Iris pigment epithelial cell (primary cell): ENCODE measurements at regions not wholly inside any gene's neighbourhood (a gene's known extent, or its start where the extent isn't known, plus 50 kb on each side); places are given as distances from the start of the nearest gene placed in this dataset.
A peak's percentile ranks its signal among the peaks of the same experiment; 100 is the strongest.
"Not testable (repeated sequence)": the region's sequence is repeated elsewhere in the genome, so short reads cannot be mapped to it uniquely, and the experiment has no call there.

Experiments used
- DNase-seq: peaks from one replicate; pipeline ENCODE4 v3.0.0-alpha.2; 2011; ENCODE audit warnings: low read depth

- DNase-seq = no peak
Measured at GRCh38 chr14:34300330-34300729, 161.7 kb downstream of the SPTSSA start.

DNA sequence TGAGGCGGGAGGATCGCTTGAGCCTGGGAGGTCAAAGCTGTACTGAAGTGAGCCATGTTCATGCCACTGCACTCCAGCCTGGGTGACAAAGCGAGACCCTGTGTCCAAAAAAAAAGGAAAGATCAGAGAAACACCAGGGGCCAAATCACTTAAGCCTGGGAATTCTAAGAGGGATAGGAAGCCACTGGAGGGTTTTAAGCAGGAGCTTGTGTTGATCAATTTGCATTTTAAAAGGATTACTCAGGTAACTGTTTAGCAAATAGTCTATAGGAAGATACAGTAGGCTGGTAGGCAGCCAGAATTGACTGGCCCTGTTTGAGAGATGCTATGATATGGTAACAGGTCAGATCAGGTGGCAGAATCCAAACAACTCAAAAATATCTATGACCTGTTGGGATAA, 162.7 kb downstream of the SPTSSA start:
- no peak for DNase-seq

- DNase-seq = no peak
Measured at GRCh38 chr14:34297786-34298520, 164.1 kb downstream of the SPTSSA start.

DNA sequence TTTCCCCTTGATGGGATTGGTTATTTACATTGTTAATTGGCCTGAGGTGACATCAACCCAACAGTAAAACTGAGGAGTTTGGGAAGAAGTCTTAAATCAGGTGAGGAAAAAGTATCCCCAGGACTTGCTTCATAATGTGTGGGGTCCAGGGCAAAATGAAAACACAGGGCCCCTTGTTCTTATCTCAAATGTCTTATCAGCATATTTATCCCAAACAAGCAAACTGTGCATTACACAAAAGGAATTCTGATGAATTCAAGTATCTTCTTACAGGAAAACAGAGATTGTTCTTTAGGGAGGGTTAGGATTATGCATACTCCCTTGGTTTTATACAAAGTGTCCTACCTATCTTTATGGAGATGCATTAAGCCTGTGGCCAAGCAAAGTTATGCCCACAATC, 178.4 kb downstream of the SPTSSA start:
- DNase-seq = no peak

DNA sequence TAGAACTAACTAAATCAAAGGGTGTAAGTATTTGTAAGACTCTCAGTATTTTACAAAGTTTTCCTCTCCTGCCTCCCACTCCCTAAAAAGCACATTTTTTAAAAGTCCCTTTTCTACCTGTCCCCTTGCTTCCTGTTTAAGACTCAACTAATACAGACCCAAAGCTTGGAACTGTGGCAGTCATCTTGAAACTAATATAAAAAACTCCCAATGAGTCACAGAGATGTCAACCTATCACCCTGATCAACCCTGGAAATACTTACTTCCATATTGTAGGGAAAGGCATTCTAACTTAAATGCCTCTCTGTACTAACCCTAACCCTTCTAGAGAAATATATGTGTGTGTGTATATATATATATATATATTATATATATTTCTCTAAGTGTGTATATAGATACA, 184.8 kb downstream of the SPTSSA start:
- DNase-seq = no peak

DNA sequence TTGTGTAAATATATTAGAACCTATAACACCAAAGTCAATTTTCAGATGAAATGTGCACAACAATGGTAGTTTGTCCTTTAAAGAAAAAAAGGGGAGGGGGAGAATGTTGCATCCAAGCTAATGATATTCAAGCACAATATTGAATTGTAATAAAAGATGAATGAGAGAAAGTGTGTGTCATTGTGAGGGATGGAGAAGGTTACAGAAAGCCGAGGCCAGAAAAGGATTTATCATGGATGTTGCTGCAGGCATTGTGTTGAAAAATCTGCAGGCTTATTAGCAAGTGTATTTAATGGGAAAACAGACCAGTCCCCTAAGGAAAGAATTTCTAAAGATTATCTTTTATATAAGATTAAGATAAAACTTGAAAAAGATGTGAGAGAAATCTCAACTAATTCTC, 186.5 kb downstream of the SPTSSA start:
- no peak for DNase-seq

DNA sequence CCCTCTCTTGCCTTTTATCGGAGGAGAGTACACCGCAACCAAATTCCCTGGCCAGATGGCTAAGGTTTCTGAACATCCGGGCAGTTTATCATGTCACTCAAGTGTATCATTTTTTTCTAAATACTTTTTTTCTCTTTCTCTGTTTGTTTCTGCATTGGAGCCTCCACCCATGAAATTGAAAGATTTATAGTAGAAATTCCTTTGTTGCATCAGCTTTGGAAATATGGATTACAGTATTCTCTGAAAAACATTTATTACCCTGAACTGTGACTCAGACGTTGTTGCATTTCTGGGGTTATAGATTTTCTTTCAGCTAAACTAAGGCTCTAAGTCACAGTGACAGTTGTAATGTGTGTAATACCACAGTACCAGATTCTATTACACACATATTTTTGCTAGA, 187.0 kb downstream of the SPTSSA start:
- no peak for DNase-seq

- DNase-seq = not testable (repeated sequence)
Measured at GRCh38 chr14:34273716-34274115, 188.3 kb downstream of the SPTSSA start.

GRCh38 chr14:34270361-34270760, 191.7 kb downstream of the SPTSSA start:
- no peak for DNase-seq

DNA sequence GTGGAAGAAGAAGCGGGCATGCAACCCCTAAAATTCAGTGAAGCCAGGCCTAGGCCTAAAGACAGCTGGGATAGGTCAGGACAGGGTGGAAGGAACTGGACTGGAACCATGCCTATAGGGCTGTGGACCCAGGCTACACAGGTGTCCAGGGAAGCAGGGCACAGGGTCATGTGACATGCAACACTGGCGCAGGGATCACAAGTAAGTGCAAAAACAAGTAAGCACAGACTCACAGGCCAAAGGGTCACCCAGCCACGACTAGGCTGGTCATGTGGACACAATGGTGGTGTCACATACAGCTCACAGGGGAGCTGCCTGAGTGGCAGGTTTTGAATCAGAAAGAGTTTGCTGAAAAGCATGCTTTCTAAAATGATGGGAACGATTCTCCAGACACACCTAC, 195.7 kb downstream of the SPTSSA start:
- no peak for DNase-seq

DNA sequence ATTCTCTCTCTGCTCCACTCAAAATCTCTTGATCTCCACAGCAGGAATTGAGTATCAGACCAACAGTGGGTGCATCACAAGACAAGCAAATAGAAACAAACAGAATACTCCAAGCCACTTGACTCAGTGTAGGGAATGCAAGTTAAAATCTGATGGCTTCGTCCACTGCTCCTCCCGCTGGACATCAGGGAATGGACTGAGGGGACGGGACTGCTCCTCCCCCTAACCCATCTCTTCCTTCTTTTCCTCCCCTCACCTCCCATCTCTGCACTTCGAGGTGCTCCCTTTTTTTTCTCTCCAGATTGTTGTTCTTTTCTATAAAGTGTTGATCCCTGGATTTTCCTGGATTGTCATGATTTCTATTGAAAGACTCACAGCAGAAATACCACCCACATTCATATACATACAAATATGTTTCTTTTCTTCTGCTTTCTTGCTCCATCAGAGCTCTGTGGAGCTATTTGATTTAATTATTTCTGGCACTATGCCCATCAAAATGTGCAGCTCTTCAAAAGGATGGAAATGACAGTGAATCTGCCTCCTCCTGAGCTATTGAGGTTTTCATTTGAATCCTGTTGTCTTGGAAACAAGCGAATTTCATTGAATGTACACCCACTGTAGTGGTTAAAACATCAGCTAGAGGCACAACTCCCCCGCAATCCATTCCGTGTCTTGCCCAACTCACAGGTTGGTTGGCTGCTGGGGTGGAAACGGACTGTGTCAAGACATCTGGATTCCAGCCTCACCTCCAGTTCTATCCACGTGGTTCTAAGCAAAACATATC, 199.7 kb downstream of the SPTSSA start:
- DNase-seq = no peak

- no peak for DNase-seq
Measured at GRCh38 chr14:34259996-34260395, 202.0 kb downstream of the SPTSSA start.

GRCh38 chr14:34258318-34258717, 203.7 kb downstream of the SPTSSA start:
- peak; percentile 70 for DNase-seq

GRCh38 chr14:34257505-34257904, 204.5 kb downstream of the SPTSSA start:
- no peak for DNase-seq

DNA sequence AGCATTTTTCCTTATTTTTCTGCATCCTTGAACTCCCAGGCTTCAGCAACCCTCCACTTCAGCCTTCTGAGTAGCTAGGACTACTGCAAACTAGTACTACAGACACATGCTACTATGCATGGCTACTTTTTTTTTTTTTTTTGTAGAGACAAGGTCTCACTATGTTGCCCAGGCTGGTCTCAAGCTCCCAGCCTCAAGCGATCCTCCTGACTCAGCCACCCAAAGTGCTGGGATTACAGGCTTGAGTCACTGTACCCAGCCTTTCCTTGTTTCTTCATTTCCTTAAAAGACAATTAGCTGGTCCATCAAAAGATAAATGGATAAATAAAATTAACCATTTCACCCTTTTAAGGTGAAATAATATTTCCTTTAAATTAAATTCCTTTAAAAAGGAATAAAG, 205.8 kb downstream of the SPTSSA start:
- no peak for DNase-seq

DNA sequence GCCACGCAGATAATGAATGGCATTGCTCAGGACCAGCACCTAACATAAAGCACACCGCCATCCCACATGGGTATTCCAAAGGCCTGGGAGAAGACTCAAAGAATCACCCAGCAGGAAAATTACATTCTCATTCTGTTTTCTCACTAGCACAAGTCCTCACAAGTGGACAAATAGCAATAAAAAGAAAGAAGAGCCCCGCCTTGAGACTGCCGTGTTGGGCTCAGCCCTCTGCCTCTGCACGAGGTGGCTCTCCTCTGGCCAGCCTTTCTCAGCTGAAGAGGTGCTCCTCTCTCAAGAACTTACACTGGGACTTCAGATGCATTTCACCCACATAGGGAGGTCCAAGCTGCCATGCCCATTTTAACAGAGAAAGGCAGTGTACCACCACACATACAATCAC, 207.5 kb downstream of the SPTSSA start:
- no peak for DNase-seq

- DNase-seq = no peak
Measured at GRCh38 chr14:34254031-34254430, 208.0 kb downstream of the SPTSSA start.

DNA sequence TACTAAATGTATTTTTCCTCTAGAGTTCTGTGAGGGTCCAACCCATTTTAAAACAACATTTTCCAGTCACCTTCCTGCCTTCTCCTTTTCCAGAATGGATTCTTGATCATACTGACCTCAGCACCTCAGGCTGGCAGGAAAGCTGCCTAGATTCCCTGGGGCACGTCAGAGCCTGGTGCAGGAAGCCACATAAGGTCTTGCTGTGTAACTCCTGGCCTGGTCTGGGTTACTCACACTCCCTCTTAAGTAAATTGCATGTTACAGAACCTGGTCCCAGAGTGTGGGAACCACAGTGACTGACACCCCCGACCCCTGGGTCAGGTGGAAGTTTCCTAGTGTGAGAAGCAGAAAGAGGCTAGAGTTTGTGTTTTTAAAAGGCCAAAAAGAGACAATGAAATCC, 209.8 kb downstream of the SPTSSA start:
- DNase-seq = no peak

- DNase-seq = no peak
Measured at GRCh38 chr14:34251662-34252061, 210.4 kb downstream of the SPTSSA start.

DNA sequence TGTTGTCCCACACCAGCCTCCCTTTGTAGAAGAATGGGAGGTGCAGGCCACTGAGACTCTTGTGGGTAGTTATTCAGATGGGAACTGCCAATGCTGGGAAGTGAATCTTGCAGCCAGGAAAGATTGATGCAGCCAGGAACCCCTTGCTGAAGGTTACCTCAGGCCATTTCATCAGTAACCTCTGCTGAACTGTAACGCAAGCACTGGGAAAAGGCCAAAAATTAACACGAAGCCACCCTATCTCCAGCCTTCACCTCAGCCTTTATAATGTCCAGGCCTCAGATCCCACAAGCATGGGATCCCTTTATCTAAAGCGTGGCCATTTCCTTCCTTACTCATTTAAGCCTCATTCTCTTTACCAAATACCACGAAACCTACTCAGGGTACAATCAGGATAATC, 211.1 kb downstream of the SPTSSA start:
- DNase-seq = no peak

- DNase-seq = peak; percentile 11
Measured at GRCh38 chr14:34247605-34248004, 214.4 kb downstream of the SPTSSA start.

DNA sequence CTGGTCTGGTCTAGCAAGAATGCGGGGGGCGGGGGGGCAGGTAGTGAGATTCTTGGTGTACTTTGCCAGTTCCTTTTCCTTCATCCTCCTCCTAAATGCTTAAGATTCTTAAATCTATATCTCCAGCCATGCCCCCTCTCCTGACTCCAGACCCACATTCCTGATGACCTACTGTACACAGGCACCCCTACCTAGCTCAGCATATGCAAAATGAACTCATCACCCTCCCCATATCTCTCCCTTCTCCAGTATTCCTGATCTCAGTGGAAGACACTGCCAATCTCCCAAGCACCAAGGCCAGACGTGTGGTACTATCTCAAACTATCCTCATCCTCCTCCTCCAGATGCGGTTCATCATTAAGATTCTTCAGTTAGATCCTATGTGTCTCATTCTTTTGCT, 215.8 kb downstream of the SPTSSA start:
- DNase-seq = no peak

DNA sequence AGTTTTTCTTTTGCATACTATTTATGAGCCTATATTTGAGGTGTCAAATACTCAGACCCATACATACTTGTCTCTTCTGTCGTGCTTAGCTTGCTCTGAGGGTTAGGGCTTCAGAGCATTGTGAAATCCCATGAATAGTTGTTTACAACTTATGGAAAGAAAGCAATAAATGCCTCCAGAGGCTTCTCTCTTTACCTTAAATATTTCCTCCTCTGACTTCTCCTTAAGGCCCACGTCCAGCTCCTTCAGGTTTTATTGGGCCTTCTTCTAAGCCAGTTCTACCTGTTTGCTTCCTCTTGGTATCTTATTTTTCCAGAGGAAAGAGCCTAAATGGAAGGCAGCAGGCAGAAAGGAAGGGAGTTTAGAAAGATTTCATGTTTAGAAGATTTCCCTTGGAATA, 218.6 kb downstream of the SPTSSA start:
- DNase-seq = no peak

DNA sequence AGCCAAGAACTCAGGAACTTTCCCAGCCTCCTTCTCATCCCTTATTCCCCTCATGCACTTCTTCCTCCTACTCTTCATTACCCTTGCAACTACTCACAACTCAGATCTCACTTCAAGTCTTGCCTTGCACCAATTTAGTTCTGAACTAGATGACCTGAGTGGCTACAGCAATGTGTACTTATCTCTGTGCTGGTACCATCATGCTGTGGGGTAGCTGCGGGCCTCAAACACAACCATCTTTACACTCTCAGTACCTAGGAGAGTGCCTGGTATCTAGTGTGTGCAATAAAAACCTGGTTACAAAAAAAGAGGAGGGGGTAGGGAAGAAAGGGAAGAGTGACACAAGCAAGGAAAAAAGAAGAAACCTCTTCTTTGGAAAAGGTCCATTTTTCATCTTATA, 219.0 kb downstream of the SPTSSA start:
- no peak for DNase-seq
